Testis (tissue), 2 donors: ENCODE measurements at regions not wholly inside any gene's neighbourhood (a gene's known extent, or its start where the extent isn't known, plus 50 kb on each side); places are given as distances from the start of the nearest gene placed in this dataset.

Source experiments
- CTCF ChIP-seq, 3 experiments: fragments of 450-650 bp in 2 of 3; fragments of 200-600 bp in 1 of 3; sonication (generic) in 1 of 3; IDR thresholded peaks; one replicate each; pipeline ENCODE4 v1.5.1; 2016 to 2019; ENCODE audit warnings: antibody characterized with exemption in 3 of 3, mild to moderate bottlenecking in 2 of 3, moderate library complexity in 1 of 3
- POLR2A ChIP-seq: fragments of 450-650 bp; IDR thresholded peaks from one replicate; pipeline ENCODE4 v1.6.1; 2017; ENCODE audit warnings: antibody characterized with exemption, mild to moderate bottlenecking, moderate library complexity

DNA sequence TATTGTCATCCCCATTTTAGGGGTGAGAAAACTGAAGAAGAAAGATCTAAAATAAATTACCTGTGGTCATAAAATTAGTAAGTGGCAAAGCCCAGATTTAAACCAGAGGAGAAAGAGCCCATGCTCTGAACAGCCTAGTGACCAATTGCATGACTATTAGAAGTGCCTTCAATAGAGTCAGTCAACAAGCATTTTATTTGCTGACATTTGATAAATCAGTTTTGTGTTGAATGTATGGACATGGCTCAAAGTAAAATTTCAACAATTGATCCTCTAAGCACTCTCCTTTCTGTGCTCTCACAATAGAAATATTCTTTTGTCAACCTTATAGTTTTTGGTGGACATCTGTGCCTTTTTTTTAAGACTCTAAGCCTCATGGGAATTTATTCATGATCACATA lies 572.9 kb upstream of the SOX9 start:
- TF ChIP-seq CTCF (IDR thresholded peaks at IDR 0.05) = no peak
- TF ChIP-seq POLR2A = no peak
